ENCODE measurements at regions not wholly inside any gene's neighbourhood (a gene's known extent, or its start where the extent isn't known, plus 50 kb on each side); places are given as distances from the start of the nearest gene placed in this dataset.

GRCh38 chr16:59959311-59959710 is 1225.2 kb upstream of the GOT2 start:
- TF ChIP-seq POLR2AphosphoS5 (IDR thresholded peaks at IDR 0.05) (no peak), CTCF (IDR thresholded peaks at IDR 0.05 in 8 of 11, conservative IDR thresholded peaks at IDR 0.05 in 3 of 11) (no peak)
